ENCODE measurements at regions not wholly inside any gene's neighbourhood (a gene's known extent, or its start where the extent isn't known, plus 50 kb on each side); places are given as distances from the start of the nearest gene placed in this dataset.

GRCh38 chr4:11049001-11049400, 364.4 kb upstream of the CLNK start:
- peak; percentile 42 for FAIRE-seq
- no peak for TF ChIP-seq ASH2L (IDR thresholded peaks at IDR 0.05; ENCODE audit: low read length)
- TF ChIP-seq, protein P1, sequence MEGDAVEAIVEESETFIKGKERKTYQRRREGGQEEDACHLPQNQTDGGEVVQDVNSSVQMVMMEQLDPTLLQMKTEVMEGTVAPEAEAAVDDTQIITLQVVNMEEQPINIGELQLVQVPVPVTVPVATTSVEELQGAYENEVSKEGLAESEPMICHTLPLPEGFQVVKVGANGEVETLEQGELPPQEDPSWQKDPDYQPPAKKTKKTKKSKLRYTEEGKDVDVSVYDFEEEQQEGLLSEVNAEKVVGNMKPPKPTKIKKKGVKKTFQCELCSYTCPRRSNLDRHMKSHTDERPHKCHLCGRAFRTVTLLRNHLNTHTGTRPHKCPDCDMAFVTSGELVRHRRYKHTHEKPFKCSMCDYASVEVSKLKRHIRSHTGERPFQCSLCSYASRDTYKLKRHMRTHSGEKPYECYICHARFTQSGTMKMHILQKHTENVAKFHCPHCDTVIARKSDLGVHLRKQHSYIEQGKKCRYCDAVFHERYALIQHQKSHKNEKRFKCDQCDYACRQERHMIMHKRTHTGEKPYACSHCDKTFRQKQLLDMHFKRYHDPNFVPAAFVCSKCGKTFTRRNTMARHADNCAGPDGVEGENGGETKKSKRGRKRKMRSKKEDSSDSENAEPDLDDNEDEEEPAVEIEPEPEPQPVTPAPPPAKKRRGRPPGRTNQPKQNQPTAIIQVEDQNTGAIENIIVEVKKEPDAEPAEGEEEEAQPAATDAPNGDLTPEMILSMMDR (IDR thresholded peaks at IDR 0.05; ENCODE audit: control extremely low read depth in 1 of 3, insufficient read depth in 1 of 3, low read depth in 1 of 3, low read length in 3 of 3): no peak
- no peak for TF ChIP-seq JUND (IDR thresholded peaks at IDR 0.05; ENCODE audit: low read length)

More at GRCh38 chr4:11049001-11049400, 364.4 kb upstream of the CLNK start:
- Histone ChIP-seq H2AK5ac (ENCODE audit: low read depth, low read length) (no peak overlapping the region), H3K4me1 (replicated peaks in 1 of 4; ENCODE audit: control insufficient read depth in 3 of 4, insufficient read depth in 4 of 4, low read length in 3 of 4) (no peaks in the 10 kb centered on the region), H3K9ac (replicated peaks in 1 of 4; ENCODE audit: extremely low read depth in 1 of 4, low read depth in 3 of 4, low read length in 3 of 4) (no peak overlapping the region), H2BK20ac (ENCODE audit: low read length) (no peak overlapping the region), H3K4ac (replicated peaks; ENCODE audit: insufficient read length, low read depth, low read length) (no peak overlapping the region), H3K79me2 (ENCODE audit: control insufficient read depth in 1 of 2, insufficient read depth in 2 of 2, low read length in 2 of 2) (no peaks in the 10 kb centered on the region), H3K79me1 (ENCODE audit: low read depth, low read length) (no peaks in the 10 kb centered on the region), H3K9me3 (ENCODE audit: insufficient read depth in 2 of 2, low read depth in 1 of 2, low read length in 1 of 2) (no peaks in the 10 kb centered on the region), H3K23me2 (ENCODE audit: low read depth, low read length) (no peaks in the 10 kb centered on the region), H3K4me2 (ENCODE audit: insufficient read depth in 1 of 2, low read depth in 2 of 2, low read length in 2 of 2) (no peak overlapping the region), H4K5ac (ENCODE audit: insufficient read length, low read depth, low read length) (no peak overlapping the region), H3K27ac (ENCODE audit: low read depth, low read length) (no peak overlapping the region), H2BK5ac (ENCODE audit: low read depth, low read length) (no peak overlapping the region), H3K27me3 (replicated peaks in 1 of 4; ENCODE audit: control insufficient read depth in 3 of 4, extremely low read depth in 1 of 4, insufficient read depth in 3 of 4, low read length in 3 of 4) (no peaks in the 10 kb centered on the region), H2BK15ac (ENCODE audit: low read length) (no peak overlapping the region), H3K56ac (replicated peaks; ENCODE audit: insufficient read length, low read depth, low read length) (no peak overlapping the region), H2AFZ (ENCODE audit: low read length) (no peak overlapping the region), H4K8ac (ENCODE audit: extremely low read depth, insufficient read depth, low read length) (no peak overlapping the region), H3K36me3 (ENCODE audit: control insufficient read depth in 2 of 4, insufficient read depth in 4 of 4, low read length in 3 of 4) (no peaks in the 10 kb centered on the region), H2BK12ac (ENCODE audit: low read depth, low read length) (no peak overlapping the region), H4K91ac (replicated peaks; ENCODE audit: insufficient read length, low read length) (no peak overlapping the region), H3K23ac (ENCODE audit: insufficient read length) (no peak overlapping the region), H3K18ac (ENCODE audit: extremely low read depth, low read length) (no peak overlapping the region), H3K4me3 (ENCODE audit: extremely low read depth in 1 of 4, insufficient read depth in 2 of 4, low read depth in 3 of 4, low read length in 4 of 4) (no peak overlapping the region), H4K20me1 (replicated peaks in 1 of 2; ENCODE audit: control insufficient read depth in 1 of 2, insufficient read depth in 2 of 2, low read length in 2 of 2) (no peaks in the 10 kb centered on the region), H3K14ac (ENCODE audit: insufficient read length) (no peak overlapping the region), H2BK120ac (replicated peaks; ENCODE audit: low read depth, low read length) (no peak overlapping the region)
- POLR2A ChIA-PET (ENCODE audit: partially characterized antibody): interaction anchor here (0.6 kb wide), 1 partner anchor 10 kb away, joined by 3 read pairs; no protein-coding TSS in a partner anchor
- CTCF ChIA-PET (ENCODE audit: partially characterized antibody): interaction anchor here (0.7 kb wide), 1 partner anchor 10 kb away, joined by 3 read pairs; no protein-coding TSS in a partner anchor
- 80% methylated on average over 2 of the region's 2 CpGs; no CpG with 5 or more reads in 1 of the 2 experiments for WGBS, 2 experiments (ENCODE audit: extremely low coverage in 1 of 2, insufficient coverage in 1 of 2, insufficient read length in 1 of 2, insufficient replicate concordance in 2 of 2, low coverage in 1 of 2, low lambda C conversion rate in 2 of 2, missing lambda C conversion rate in 1 of 2)
- no peak for DNase-seq (ENCODE audit: low read depth in 1 of 2, low spot score in 2 of 2)

Data from H1 (cell line).